Activated CD8-positive, alpha-beta T cell treated with anti-CD3 and anti-CD28 coated beads for 36 hours (primary cell): ENCODE measurements at regions not wholly inside any gene's neighbourhood (a gene's known extent, or its start where the extent isn't known, plus 50 kb on each side); places are given as distances from the start of the nearest gene placed in this dataset.
"Not testable (repeated sequence)": the region's sequence is repeated elsewhere in the genome, so short reads cannot be mapped to it uniquely, and the experiment has no call there.

Source experiments
- ATAC-seq: fragments of 200-7000 bp; cut with Tn5 transposase; one replicate; pipeline ENCODE4 v1.10.0; 2021; ENCODE audit warnings: mild to moderate bottlenecking, moderate library complexity
- CTCF ChIA-PET: fragments of 350-600 bp; sonication (Branson Sonifier 250); formaldehyde crosslinking; loops from one replicate; lab custom pipeline; 2021; ENCODE audit warnings: antibody characterized with exemption; lab: Charles Lee
- POLR2A ChIA-PET: fragments of 350-600 bp; sonication (Branson Sonifier 250); formaldehyde crosslinking; loops from one replicate; lab custom pipeline; 2021; ENCODE audit warnings: antibody characterized with exemption; lab: Charles Lee
- DNase-seq: peaks from one replicate; pipeline ENCODE4 v3.0.0-alpha.2; 2020
- H3K27ac Mint-ChIP-seq: one replicate; pipeline ENCODE4 v1.8.0; 2021; ENCODE audit warnings: mild to moderate bottlenecking, mixed read lengths
- H3K27me3 Mint-ChIP-seq: one replicate; pipeline ENCODE4 v1.8.0; 2021; ENCODE audit warnings: mixed read lengths
- H3K36me3 Mint-ChIP-seq: one replicate; pipeline ENCODE4 v1.8.0; 2021; ENCODE audit warnings: low read depth, mixed read lengths
- H3K4me1 Mint-ChIP-seq: one replicate; pipeline ENCODE4 v1.8.0; 2021; ENCODE audit warnings: low read depth, mixed read lengths
- H3K4me3 Mint-ChIP-seq: one replicate; pipeline ENCODE4 v1.8.0; 2021; ENCODE audit warnings: mild to moderate bottlenecking, moderate library complexity, mixed read lengths
- H3K9me3 Mint-ChIP-seq: one replicate; pipeline ENCODE4 v1.8.0; 2021; ENCODE audit warnings: mixed read lengths
- intact Hi-C: fragments of 100-400 bp; cut with micrococcal nuclease; formaldehyde crosslinking; loops from one replicate; pipeline ENCODE4 v1.10.0; 2022
- TF ChIP-seq, protein P1 (sequence below): fragments of 200-600 bp; IDR thresholded peaks from one replicate; pipeline ENCODE4 v1.8.0; 2022; ENCODE audit warnings: antibody characterized with exemption, mild to moderate bottlenecking

DNA sequence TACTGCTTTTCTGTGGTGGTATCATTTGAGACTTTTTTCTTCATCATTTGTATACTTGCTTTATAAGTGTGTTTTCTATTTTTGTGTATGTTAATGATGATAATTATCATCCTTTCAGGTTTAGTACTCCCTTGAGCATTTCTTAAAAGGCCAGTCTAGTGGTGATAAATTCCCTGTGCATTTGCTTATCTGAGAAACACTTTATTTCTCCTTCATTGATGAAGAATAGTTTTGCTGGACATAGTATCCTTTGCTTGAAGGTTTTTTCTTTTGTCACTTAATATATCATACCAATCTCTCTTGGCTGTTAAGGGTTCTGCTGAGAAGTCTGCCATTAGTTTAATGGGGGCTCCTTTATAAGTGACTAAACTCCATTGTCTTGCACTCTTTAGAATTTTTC, 123.2 kb upstream of the IRAK1BP1 start:
- no peaks in the 10 kb centered on the region for H3K27me3 Mint-ChIP-seq
- ChIA-PET CTCF (no interaction called here), POLR2A (no interaction called here)
- TF ChIP-seq, protein P1, sequence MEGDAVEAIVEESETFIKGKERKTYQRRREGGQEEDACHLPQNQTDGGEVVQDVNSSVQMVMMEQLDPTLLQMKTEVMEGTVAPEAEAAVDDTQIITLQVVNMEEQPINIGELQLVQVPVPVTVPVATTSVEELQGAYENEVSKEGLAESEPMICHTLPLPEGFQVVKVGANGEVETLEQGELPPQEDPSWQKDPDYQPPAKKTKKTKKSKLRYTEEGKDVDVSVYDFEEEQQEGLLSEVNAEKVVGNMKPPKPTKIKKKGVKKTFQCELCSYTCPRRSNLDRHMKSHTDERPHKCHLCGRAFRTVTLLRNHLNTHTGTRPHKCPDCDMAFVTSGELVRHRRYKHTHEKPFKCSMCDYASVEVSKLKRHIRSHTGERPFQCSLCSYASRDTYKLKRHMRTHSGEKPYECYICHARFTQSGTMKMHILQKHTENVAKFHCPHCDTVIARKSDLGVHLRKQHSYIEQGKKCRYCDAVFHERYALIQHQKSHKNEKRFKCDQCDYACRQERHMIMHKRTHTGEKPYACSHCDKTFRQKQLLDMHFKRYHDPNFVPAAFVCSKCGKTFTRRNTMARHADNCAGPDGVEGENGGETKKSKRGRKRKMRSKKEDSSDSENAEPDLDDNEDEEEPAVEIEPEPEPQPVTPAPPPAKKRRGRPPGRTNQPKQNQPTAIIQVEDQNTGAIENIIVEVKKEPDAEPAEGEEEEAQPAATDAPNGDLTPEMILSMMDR: no peak
- H3K4me3 Mint-ChIP-seq: no peak overlapping the region
- intact Hi-C loops: no loop called here
- DNase-seq (no peak), ATAC-seq (no peak)
- H3K27ac Mint-ChIP-seq: no peak overlapping the region
- no peaks in the 10 kb centered on the region for H3K4me1 Mint-ChIP-seq
- peaks cover 28% of the 10 kb centered on the region for H3K9me3 Mint-ChIP-seq
- no peaks in the 10 kb centered on the region for H3K36me3 Mint-ChIP-seq

DNA sequence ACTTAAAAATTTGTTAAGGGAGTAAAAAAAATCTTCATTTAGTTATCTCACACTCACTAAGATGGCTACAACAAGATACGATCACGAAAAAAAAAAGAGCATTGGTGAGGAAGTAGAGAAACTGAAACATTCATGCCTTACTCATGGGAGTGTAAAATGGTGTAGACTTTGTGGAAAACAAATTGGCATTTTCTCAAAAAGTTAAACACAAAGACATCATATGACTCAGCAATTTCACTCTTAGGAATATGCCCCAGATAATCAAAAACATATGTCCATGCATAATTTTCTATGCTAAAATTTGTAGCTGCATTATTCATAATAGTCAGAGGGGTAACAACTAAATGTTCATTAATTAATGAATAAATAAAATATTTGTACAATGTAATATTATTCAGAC, 120.9 kb upstream of the IRAK1BP1 start:
- Mint-ChIP-seq H3K4me3 (no peak overlapping the region), H3K36me3 (no peaks in the 10 kb centered on the region), H3K4me1 (no peaks in the 10 kb centered on the region), H3K27ac (no peak overlapping the region), H3K9me3 (peaks cover 21% of the 10 kb centered on the region), H3K27me3 (no peaks in the 10 kb centered on the region)
- CTCF ChIA-PET: no interaction called here
- TF ChIP-seq, protein P1: no peak
- ATAC-seq (no peak), DNase-seq (no peak)
- intact Hi-C loops: no loop called here
- POLR2A ChIA-PET: no interaction called here

DNA sequence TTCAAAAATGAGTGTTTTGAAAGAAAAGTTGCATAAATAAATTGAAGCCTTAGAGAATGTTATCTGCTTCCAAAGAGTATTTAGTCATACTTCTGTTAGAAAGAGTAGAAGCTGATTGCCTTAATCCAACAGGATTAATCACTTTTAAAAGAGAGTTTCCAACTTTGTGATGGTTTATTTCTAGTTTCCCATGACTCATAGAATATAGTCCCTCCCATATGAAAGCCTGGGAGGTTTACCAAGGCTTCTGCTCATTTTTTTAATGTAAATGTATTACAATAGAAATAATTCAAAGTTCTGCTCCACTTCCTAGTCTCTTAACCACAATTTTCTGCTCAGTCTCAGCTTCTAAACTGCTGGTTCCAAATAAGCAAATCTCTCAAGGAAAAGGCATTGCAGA, 118.0 kb upstream of the IRAK1BP1 start:
- no peaks in the 10 kb centered on the region for H3K4me1 Mint-ChIP-seq
- no peak overlapping the region for H3K4me3 Mint-ChIP-seq
- H3K9me3 Mint-ChIP-seq: peaks cover 17% of the 10 kb centered on the region
- no peaks in the 10 kb centered on the region for H3K36me3 Mint-ChIP-seq
- no peak for ATAC-seq
- H3K27me3 Mint-ChIP-seq: no peaks in the 10 kb centered on the region
- intact Hi-C loops: no loop called here
- POLR2A ChIA-PET: no interaction called here
- no peak overlapping the region for H3K27ac Mint-ChIP-seq
- TF ChIP-seq, protein P1: no peak
- DNase-seq: no peak
- CTCF ChIA-PET: no interaction called here

DNA sequence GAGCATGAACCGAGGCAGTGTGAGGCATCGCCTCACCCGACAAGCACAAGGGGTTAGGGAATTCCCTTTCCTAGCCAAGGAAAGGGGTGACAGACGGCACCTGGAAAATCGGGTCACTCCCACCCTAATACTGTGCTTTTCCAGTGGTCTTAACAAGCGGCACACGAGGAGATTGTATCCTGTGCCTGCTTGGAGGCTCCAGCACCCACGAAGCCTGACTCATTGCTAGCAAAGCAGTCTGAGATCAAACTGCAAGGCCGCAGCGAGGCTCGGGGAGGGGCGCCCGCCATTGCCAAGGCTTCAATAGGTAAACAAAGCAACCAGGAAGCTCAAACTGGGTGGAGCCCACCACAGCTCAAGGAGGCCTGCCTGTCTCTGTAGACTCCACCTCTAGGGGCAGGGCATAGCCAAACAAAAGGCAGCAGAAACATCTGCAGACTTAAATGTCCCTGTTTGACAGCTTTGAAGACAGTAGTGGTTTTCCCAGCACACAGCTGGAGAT, 109.0 kb upstream of the IRAK1BP1 start:
- intact Hi-C loops, H3K9me3 Mint-ChIP-seq, H3K27me3 Mint-ChIP-seq, H3K36me3 Mint-ChIP-seq, H3K4me1 Mint-ChIP-seq, ATAC-seq, H3K27ac Mint-ChIP-seq, CTCF ChIA-PET, H3K4me3 Mint-ChIP-seq, POLR2A ChIA-PET, DNase-seq: not testable (repeated sequence)

DNA sequence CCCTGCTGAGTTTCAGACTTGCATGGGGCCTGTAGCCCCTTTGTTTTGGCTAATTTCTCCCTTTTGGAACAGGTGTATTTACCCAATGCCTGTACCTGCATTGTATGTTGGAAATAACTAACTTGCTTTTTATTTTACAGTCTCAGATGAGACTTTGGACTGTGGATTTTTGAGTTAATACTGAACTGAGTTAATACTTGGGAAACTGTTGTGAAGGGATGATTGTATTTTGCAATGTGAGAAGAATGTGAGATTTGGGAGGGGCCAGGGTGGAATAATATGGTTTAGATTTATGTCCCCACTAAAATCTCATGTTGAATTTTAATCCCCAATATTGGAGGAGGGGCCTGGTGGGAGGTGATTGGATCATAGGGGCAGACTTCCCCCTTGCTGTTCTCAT, 99.1 kb upstream of the IRAK1BP1 start:
- TF ChIP-seq, protein P1: no peak
- POLR2A ChIA-PET: no interaction called here
- Mint-ChIP-seq H3K27me3 (no peaks in the 10 kb centered on the region), H3K9me3 (peaks cover 2% of the 10 kb centered on the region), H3K4me3 (no peak overlapping the region), H3K36me3 (no peaks in the 10 kb centered on the region), H3K4me1 (no peaks in the 10 kb centered on the region), H3K27ac (no peak overlapping the region)
- ATAC-seq (no peak), DNase-seq (no peak)
- CTCF ChIA-PET: no interaction called here
- intact Hi-C loops: no loop called here

DNA sequence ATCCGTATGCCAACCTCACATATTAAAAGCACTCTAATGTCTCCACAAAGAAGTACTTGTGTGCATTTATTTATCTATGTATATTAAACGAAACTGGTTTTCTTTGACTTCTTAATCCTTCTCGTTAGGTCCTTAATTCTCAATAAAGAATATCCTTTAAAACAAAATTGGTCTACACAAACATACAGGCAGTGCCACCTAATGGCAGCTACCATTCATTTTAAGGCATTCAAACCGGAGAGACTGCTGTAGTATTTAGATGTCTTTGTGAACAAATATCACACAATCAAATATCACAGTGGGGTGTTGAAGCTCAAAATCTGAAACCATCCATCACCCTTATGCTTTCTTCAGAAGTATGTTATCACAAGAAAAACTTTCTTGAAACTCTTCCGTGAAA, 96.6 kb upstream of the IRAK1BP1 start:
- Mint-ChIP-seq H3K27ac (no peak overlapping the region), H3K36me3 (no peaks in the 10 kb centered on the region), H3K9me3 (no peaks in the 10 kb centered on the region), H3K27me3 (no peaks in the 10 kb centered on the region), H3K4me1 (no peaks in the 10 kb centered on the region), H3K4me3 (no peak overlapping the region)
- intact Hi-C loops: no loop called here
- DNase-seq (no peak), ATAC-seq (no peak)
- TF ChIP-seq, protein P1: no peak
- POLR2A ChIA-PET: no interaction called here
- CTCF ChIA-PET: no interaction called here
